RWPE2 (cell line): ENCODE measurements at regions not wholly inside any gene's neighbourhood (a gene's known extent, or its start where the extent isn't known, plus 50 kb on each side); places are given as distances from the start of the nearest gene placed in this dataset.

Source experiments
- ATAC-seq: fragments of 200-7000 bp; cut with Tn5 transposase; 3 replicates; pipeline ENCODE4 v1.9.1; 2021; ENCODE audit warnings: low read depth
- DNase-seq: peaks from one replicate; pipeline ENCODE4 v3.0.0-alpha.2; 2020; ENCODE audit warnings: low spot score
- H3K27ac ChIP-seq: fragments of 450-650 bp; 2 replicates; pipeline ENCODE4 v1.5.1; 2017; ENCODE audit warnings: mild to moderate bottlenecking; ENCODE audit not compliant: poor library complexity, severe bottlenecking
- H3K27me3 ChIP-seq: fragments of 250-450 bp; sonication (Bioruptor Pico); 2 replicates; pipeline ENCODE4 v1.5.1; 2021; ENCODE audit warnings: mild to moderate bottlenecking, moderate library complexity; ENCODE audit not compliant: insufficient read depth, poor library complexity, severe bottlenecking
- H3K36me3 ChIP-seq: fragments of 250-450 bp; sonication (Bioruptor Pico); 2 replicates; pipeline ENCODE4 v1.5.1; 2020; ENCODE audit warnings: low read depth, mild to moderate bottlenecking, moderate library complexity
- H3K4me1 ChIP-seq: fragments of 250-450 bp; sonication (Bioruptor Pico); 2 replicates; pipeline ENCODE4 v1.5.1; 2021; ENCODE audit warnings: mild to moderate bottlenecking, moderate library complexity; ENCODE audit not compliant: insufficient read depth, poor library complexity, severe bottlenecking
- H3K4me3 ChIP-seq: fragments of 250-450 bp; sonication (Bioruptor Pico); 2 replicates; pipeline ENCODE4 v1.5.1; 2021; ENCODE audit warnings: mild to moderate bottlenecking, moderate library complexity; ENCODE audit not compliant: severe bottlenecking
- H3K9me3 ChIP-seq: fragments of 250-450 bp; sonication (Bioruptor Pico); 2 replicates; pipeline ENCODE4 v1.5.1; 2021; ENCODE audit warnings: mild to moderate bottlenecking, moderate library complexity; ENCODE audit not compliant: severe bottlenecking
- CTCF ChIP-seq: fragments of 450-650 bp; IDR thresholded peaks from one replicate; pipeline ENCODE4 v1.5.1; 2017; ENCODE audit warnings: mild to moderate bottlenecking, moderate library complexity; ENCODE audit not compliant: poor library complexity, severe bottlenecking

GRCh38 chr9:105039175-105039799, 111.3 kb upstream of the ABCA1 start:
- Histone ChIP-seq H3K27me3 (no peaks in the 10 kb centered on the region), H3K27ac (no peak overlapping the region), H3K9me3 (no peaks in the 10 kb centered on the region), H3K36me3 (no peaks in the 10 kb centered on the region), H3K4me1 (no peaks in the 10 kb centered on the region), H3K4me3 (no peak overlapping the region)
- TF ChIP-seq CTCF: no peak
- no peak for ATAC-seq
- no peak for DNase-seq

- Histone ChIP-seq H3K36me3 (no peaks in the 10 kb centered on the region), H3K4me1 (no peaks in the 10 kb centered on the region), H3K4me3 (no peak overlapping the region), H3K9me3 (no peaks in the 10 kb centered on the region), H3K27me3 (no peaks in the 10 kb centered on the region), H3K27ac (no peak overlapping the region)
- DNase-seq (no peak), ATAC-seq (no peak)
- TF ChIP-seq CTCF: no peak
Measured at GRCh38 chr9:105043370-105043936, 115.5 kb upstream of the ABCA1 start.

- no peak for ATAC-seq
Measured at GRCh38 chr9:105044518-105044917, 116.6 kb upstream of the ABCA1 start.

GRCh38 chr9:105046907-105047741, 119.2 kb upstream of the ABCA1 start:
- no peak for DNase-seq
- H3K4me1 ChIP-seq: no peaks in the 10 kb centered on the region
- no peak for ATAC-seq
- H3K36me3 ChIP-seq: no peaks in the 10 kb centered on the region
- H3K27ac ChIP-seq: no peak overlapping the region
- no peaks in the 10 kb centered on the region for H3K27me3 ChIP-seq
- no peak for TF ChIP-seq CTCF
- H3K4me3 ChIP-seq: no peak overlapping the region
- no peaks in the 10 kb centered on the region for H3K9me3 ChIP-seq

More at GRCh38 chr9:105044518-105044917, 116.6 kb upstream of the ABCA1 start:
- TF ChIP-seq CTCF: no peak
- H3K4me1 ChIP-seq: no peaks in the 10 kb centered on the region
- no peak for DNase-seq
- H3K9me3 ChIP-seq: no peaks in the 10 kb centered on the region
- no peaks in the 10 kb centered on the region for H3K36me3 ChIP-seq
- H3K27ac ChIP-seq: no peak overlapping the region
- no peaks in the 10 kb centered on the region for H3K27me3 ChIP-seq
- H3K4me3 ChIP-seq: no peak overlapping the region

DNA sequence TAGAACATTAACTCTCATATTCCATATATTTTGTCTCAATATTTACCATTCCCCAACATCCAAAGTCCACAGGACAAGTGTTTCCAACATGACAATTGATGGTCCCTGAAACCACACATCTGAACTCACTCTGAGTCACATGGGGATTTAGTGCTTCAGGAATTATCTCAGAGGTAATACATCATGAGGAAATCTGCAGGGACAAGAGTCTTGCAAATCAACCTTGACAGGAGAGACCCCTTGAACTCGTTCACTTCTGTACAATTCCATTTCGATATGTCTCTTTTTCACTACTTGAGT, 119.7 kb upstream of the ABCA1 start:
- TF ChIP-seq CTCF: no peak
- DNase-seq: no peak
- H3K27me3 ChIP-seq: no peaks in the 10 kb centered on the region
- H3K27ac ChIP-seq: no peak overlapping the region
- H3K36me3 ChIP-seq: no peaks in the 10 kb centered on the region
- H3K9me3 ChIP-seq: no peaks in the 10 kb centered on the region
- ATAC-seq: no peak
- no peak overlapping the region for H3K4me3 ChIP-seq
- no peaks in the 10 kb centered on the region for H3K4me1 ChIP-seq
